ENCODE measurements at regions not wholly inside any gene's neighbourhood (a gene's known extent, or its start where the extent isn't known, plus 50 kb on each side); places are given as distances from the start of the nearest gene placed in this dataset.
"Not testable (repeated sequence)": the region's sequence is repeated elsewhere in the genome, so short reads cannot be mapped to it uniquely, and the experiment has no call there.

DNA sequence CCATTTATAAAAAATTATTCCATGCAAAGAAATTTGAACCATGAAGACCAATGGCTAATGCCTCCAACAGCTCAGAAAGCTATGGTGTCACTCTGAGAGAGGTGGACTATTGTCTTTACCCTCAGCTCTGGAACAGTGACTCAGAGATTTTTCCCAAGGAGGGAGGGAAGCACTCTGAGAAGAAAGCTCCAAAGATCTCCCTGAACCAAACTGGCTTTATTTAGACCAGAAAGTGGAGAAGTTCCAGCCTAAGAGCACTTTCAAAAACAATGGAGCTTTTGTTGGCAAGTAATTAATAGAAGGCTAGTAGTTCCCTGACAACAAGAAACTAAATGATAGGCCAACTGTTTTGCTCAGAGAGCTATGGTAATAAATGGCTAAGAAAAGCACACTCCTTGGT is 599.9 kb upstream of the MDGA2 start:
- no peak for TF ChIP-seq EZH2 (IDR thresholded peaks at IDR 0.05; ENCODE audit: borderline replicate concordance, low read depth, low read length, poor library complexity, severe bottlenecking)
- TF ChIP-seq, protein P1, sequence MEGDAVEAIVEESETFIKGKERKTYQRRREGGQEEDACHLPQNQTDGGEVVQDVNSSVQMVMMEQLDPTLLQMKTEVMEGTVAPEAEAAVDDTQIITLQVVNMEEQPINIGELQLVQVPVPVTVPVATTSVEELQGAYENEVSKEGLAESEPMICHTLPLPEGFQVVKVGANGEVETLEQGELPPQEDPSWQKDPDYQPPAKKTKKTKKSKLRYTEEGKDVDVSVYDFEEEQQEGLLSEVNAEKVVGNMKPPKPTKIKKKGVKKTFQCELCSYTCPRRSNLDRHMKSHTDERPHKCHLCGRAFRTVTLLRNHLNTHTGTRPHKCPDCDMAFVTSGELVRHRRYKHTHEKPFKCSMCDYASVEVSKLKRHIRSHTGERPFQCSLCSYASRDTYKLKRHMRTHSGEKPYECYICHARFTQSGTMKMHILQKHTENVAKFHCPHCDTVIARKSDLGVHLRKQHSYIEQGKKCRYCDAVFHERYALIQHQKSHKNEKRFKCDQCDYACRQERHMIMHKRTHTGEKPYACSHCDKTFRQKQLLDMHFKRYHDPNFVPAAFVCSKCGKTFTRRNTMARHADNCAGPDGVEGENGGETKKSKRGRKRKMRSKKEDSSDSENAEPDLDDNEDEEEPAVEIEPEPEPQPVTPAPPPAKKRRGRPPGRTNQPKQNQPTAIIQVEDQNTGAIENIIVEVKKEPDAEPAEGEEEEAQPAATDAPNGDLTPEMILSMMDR (conservative IDR thresholded peaks at IDR 0.05; ENCODE audit: low read depth, low read length), result no peak
- CTCF ChIA-PET, result no interaction called here
- H3K27me3 ChIP-seq (replicated peaks; ENCODE audit: insufficient read depth, low read depth, low read length, poor library complexity), result no peaks in the 10 kb centered on the region
- POLR2A ChIA-PET (ENCODE audit: low non-redundant PET), result no interaction called here
- no peaks in the 10 kb centered on the region for H3K4me1 ChIP-seq (ENCODE audit: insufficient read depth, low read length, poor library complexity, severe bottlenecking)
- H3K9me3 ChIP-seq (ENCODE audit: low read depth, low read length, poor library complexity, severe bottlenecking), result no peaks in the 10 kb centered on the region
- intact Hi-C loops (cut with micrococcal nuclease; ENCODE audit: unreplicated experiment), result no loop called here
- H3K4me3 ChIP-seq (ENCODE audit: low read depth, low read length, poor library complexity, severe bottlenecking), result no peak overlapping the region
- H3K36me3 ChIP-seq (ENCODE audit: insufficient read depth, low read length, poor library complexity, severe bottlenecking), result no peaks in the 10 kb centered on the region
- BruUV-seq (replicated peaks), result no TSS peak
- no peak for DNase-seq (ENCODE audit: low spot score)
- no peak overlapping the region for H3K27ac ChIP-seq (ENCODE audit: low read depth, low read length, poor library complexity, severe bottlenecking)

DNA sequence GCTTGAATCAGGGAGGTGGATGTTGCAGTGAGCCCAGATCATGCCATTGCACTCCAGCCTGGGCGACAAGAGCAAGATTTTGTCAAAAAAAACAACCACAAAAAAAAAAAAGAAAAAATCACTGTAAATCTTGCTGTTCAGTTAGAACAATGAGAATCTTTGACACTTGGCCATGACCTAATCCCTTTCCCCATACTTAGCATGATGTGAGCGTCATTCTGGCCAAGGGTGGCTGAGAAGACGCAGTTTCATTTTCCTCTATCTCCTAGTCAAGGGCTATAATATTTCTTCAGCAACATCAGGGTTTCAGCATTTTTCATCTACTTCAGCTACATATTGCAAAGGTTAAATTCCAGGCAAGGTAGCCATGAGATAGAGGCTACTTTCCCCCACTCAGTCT is 599.4 kb upstream of the MDGA2 start:
- Histone ChIP-seq H3K9me3 (ENCODE audit: low read depth, low read length, poor library complexity, severe bottlenecking) (no peaks in the 10 kb centered on the region), H3K27ac (ENCODE audit: low read depth, low read length, poor library complexity, severe bottlenecking) (no peak overlapping the region), H3K36me3 (ENCODE audit: insufficient read depth, low read length, poor library complexity, severe bottlenecking) (no peaks in the 10 kb centered on the region), H3K4me1 (ENCODE audit: insufficient read depth, low read length, poor library complexity, severe bottlenecking) (no peaks in the 10 kb centered on the region), H3K27me3 (replicated peaks; ENCODE audit: insufficient read depth, low read depth, low read length, poor library complexity) (no peaks in the 10 kb centered on the region), H3K4me3 (ENCODE audit: low read depth, low read length, poor library complexity, severe bottlenecking) (no peak overlapping the region)
- POLR2A ChIA-PET (ENCODE audit: low non-redundant PET), result no interaction called here
- intact Hi-C loops (cut with micrococcal nuclease; ENCODE audit: unreplicated experiment), result no loop called here
- no peak for TF ChIP-seq EZH2 (IDR thresholded peaks at IDR 0.05; ENCODE audit: borderline replicate concordance, low read depth, low read length, poor library complexity, severe bottlenecking)
- TF ChIP-seq, protein P1 (conservative IDR thresholded peaks at IDR 0.05; ENCODE audit: low read depth, low read length), result no peak
- CTCF ChIA-PET, result no interaction called here
- DNase-seq (ENCODE audit: low spot score), result no peak
- BruUV-seq (replicated peaks), result no TSS peak

DNA sequence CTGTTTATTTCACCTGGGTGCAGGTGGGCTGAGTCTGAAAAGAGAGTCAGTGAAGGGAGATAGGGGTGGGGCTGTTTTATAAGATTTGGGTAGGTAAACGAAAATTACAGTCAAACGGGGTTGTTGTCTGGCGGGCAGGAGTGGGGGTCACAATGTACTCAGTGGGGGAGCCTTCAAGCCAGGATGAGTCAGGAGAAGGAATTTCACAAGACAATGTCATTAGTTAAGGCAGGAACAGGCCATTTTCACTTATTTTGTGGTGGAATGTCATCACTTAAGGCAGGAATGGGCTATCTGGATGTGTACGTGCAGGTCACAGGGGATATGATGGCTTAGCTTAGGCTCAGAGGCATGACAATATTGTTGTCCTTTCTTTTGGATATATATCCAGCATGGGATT is 592.5 kb upstream of the MDGA2 start:
- not testable (repeated sequence) for BruUV-seq (replicated peaks); H3K4me3 ChIP-seq (ENCODE audit: low read depth, low read length, poor library complexity, severe bottlenecking)

DNA sequence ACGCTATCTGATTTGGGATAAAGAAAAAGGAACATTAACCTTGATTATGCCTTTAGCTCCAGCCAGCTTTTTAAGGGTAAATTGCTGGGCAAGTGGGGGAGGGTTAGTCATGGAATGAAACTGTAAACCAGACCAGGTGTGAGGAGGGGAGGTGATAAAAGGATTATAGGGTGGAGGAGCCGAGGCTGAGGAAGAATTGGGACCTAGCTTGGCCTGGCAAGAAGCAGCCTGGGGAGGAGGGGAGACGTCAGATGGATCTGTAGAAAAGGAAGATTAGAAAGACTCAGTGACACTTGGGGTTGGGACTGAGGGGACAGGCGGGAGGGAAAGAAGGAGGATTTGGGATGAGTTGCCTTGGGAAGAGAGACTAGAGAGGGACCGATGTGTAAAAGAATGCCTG is 590.8 kb upstream of the MDGA2 start:
- H3K27ac ChIP-seq (ENCODE audit: low read depth, low read length, poor library complexity, severe bottlenecking); H3K9me3 ChIP-seq (ENCODE audit: low read depth, low read length, poor library complexity, severe bottlenecking); CTCF ChIA-PET; H3K27me3 ChIP-seq (replicated peaks; ENCODE audit: insufficient read depth, low read depth, low read length, poor library complexity); BruUV-seq (replicated peaks); H3K4me3 ChIP-seq (ENCODE audit: low read depth, low read length, poor library complexity, severe bottlenecking); intact Hi-C loops (cut with micrococcal nuclease; ENCODE audit: unreplicated experiment); H3K36me3 ChIP-seq (ENCODE audit: insufficient read depth, low read length, poor library complexity, severe bottlenecking); DNase-seq (ENCODE audit: low spot score); POLR2A ChIA-PET (ENCODE audit: low non-redundant PET); H3K4me1 ChIP-seq (ENCODE audit: insufficient read depth, low read length, poor library complexity, severe bottlenecking): not testable (repeated sequence)

More for the DNA sequence above, 592.5 kb upstream of the MDGA2 start:
- H3K36me3 ChIP-seq (ENCODE audit: insufficient read depth, low read length, poor library complexity, severe bottlenecking); H3K27me3 ChIP-seq (replicated peaks; ENCODE audit: insufficient read depth, low read depth, low read length, poor library complexity); DNase-seq (ENCODE audit: low spot score); intact Hi-C loops (cut with micrococcal nuclease; ENCODE audit: unreplicated experiment); CTCF ChIA-PET; H3K9me3 ChIP-seq (ENCODE audit: low read depth, low read length, poor library complexity, severe bottlenecking); H3K27ac ChIP-seq (ENCODE audit: low read depth, low read length, poor library complexity, severe bottlenecking); H3K4me1 ChIP-seq (ENCODE audit: insufficient read depth, low read length, poor library complexity, severe bottlenecking); POLR2A ChIA-PET (ENCODE audit: low non-redundant PET): not testable (repeated sequence)
